ENCODE measurements at regions not wholly inside any gene's neighbourhood (a gene's known extent, or its start where the extent isn't known, plus 50 kb on each side); places are given as distances from the start of the nearest gene placed in this dataset.

GRCh38 chr15:39434163-39434562 is 146.7 kb upstream of the THBS1 start (continued):
- TF ChIP-seq KDM4A (IDR thresholded peaks at IDR 0.05; ENCODE audit: low read depth, low read length, severe bottlenecking) = no peak
- TF ChIP-seq YY1 (IDR thresholded peaks at IDR 0.05; ENCODE audit: low read depth, low read length) = no peak
- no peak for TF ChIP-seq SP1 (IDR thresholded peaks at IDR 0.05; ENCODE audit: low read depth, low read length)
- no peak for TF ChIP-seq TBP (IDR thresholded peaks at IDR 0.05; ENCODE audit: low read depth, low read length)
- TF ChIP-seq SIX5 (IDR thresholded peaks at IDR 0.05; ENCODE audit: low read depth, low read length) = no peak
